ENCODE measurements at regions not wholly inside any gene's neighbourhood (a gene's known extent, or its start where the extent isn't known, plus 50 kb on each side); places are given as distances from the start of the nearest gene placed in this dataset.

- no peak for TF ChIP-seq CTCF (conservative IDR thresholded peaks at IDR 0.05; ENCODE audit: low read length)
- TF ChIP-seq EZH2phosphoT487 (IDR thresholded peaks at IDR 0.05; ENCODE audit: borderline replicate concordance, low read depth, low read length) = no peak
Observed at GRCh38 chr18:78698914-78699313, 280.7 kb upstream of the SALL3 start.
